GM18498 (cell line): ENCODE measurements at regions not wholly inside any gene's neighbourhood (a gene's known extent, or its start where the extent isn't known, plus 50 kb on each side); places are given as distances from the start of the nearest gene placed in this dataset.
"Not testable (repeated sequence)": the region's sequence is repeated elsewhere in the genome, so short reads cannot be mapped to it uniquely, and the experiment has no call there.

ENCODE experiments used
- ATAC-seq: cut with Tn5 transposase; IDR thresholded peaks from one replicate; pipeline ENCODE4 v1.9.1; 2021; ENCODE audit warnings: mild to moderate bottlenecking, moderate library complexity; ENCODE audit not compliant: unreplicated experiment

- ATAC-seq, result no peak
These were observed 644.3 kb downstream of the NR2F2 start for GRCh38 chr15:96974761-96975160.

DNA sequence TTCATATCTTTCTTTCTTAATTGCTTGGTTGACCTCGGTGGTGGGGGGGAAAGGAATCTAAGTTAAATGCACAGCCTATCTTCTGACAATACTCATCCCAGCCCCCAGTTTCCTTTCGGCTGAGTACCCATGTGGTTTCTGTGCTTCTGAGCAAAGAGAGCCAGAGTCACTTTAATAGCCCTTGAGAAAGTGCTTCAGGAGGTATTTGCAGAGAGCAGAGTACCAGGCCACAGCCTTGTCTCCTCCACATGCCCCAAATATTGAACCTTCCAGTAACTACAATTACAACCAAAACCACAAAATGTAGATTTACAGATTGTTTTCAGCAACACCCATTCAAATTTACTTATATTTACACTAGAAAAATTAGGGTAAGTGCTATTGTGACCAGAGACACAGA is 647.4 kb downstream of the NR2F2 start:
- no peak for ATAC-seq

DNA sequence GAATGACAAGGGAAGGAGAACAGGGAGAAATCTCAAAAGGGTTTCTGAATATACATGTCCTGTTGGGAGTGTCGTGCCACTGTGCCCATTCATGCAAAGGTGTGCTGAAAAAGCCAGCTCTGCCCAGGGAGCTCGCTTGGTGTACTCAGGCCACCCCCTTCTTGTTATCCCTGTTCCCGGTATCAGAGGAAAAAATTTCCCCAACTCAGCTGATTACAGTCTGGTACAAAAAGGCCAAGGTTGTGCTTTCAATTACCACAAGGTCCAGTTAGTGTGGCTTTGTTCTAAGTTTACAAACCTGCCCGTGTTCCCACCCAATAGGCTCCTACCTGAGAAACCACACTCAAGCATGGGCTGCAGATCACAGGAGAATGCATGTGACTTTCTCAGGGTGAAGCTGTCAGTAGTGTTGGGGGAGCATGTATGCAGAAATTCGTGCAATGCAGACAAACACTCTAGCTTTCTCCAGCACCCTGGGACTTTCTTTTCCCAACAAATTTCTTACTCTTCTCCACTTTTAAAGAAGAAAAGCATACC is 648.5 kb downstream of the NR2F2 start:
- ATAC-seq, result no peak

DNA sequence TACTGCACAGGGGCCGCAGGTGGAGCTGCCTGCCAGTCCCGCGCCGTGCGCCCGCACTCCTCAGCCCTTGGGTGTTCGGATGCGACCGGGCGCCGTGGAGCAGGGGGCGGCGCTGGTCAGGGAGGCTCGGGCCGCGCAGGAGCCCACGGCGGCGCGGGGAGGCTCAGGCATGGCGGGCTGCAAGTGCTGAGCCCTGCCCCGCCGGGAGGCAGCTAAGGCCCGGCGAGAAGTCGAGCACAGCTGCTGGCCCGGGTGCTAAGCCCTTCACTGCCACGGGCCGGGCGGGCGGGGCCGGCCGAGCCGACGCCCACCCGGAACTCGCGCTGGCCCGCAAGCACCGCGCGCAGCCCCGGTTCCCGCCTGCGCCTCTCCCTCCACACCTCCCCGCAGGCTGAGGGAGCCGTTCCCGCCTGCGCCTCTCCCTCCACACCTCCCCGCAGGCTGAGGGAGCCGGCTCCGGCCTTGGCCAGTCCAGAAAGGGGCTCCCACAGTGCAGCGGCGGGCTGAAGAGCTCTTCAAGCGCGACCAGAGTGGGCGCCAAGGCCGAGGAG is 653.7 kb downstream of the NR2F2 start:
- not testable (repeated sequence) for ATAC-seq

DNA sequence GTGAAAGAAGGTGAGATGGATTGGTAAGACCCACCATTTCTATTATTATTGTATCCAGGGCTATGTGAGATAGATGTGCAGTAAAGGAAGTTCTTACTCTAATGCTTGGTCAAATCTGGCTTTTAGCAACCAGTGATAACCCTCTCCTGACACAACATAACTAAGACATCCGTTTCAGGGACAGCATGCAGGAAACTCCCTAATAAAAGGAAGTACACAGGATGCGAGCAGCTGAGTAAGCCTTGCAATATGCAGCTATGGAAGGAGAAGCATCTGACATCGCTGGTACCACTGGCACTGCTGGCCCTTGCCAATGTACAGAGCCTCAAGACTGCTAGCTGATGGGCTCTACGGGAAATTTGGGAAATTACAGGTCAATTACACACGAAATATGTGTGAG is 662.3 kb downstream of the NR2F2 start:
- ATAC-seq, result no peak

DNA sequence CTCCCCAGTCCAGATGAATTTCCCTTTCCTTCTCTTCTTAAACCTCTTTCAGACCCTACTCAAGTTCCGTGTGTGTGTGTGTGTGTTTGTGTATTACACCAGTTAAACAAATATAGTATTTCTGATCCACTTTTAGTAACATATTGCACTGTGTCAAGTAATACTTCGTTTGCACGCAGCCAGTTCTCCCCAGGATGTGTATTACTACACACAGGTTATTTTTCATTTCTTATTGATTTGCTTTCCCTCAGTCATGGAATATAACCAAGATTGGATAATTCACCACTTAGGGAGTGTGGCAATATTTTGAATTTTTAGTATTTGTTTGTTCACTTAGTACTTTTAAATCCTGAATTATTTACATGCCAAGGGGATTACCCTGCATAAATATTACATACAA is 667.0 kb downstream of the NR2F2 start:
- ATAC-seq, result no peak

GRCh38 chr15:97009031-97009431 is 678.5 kb downstream of the NR2F2 start:
- ATAC-seq, result no peak

DNA sequence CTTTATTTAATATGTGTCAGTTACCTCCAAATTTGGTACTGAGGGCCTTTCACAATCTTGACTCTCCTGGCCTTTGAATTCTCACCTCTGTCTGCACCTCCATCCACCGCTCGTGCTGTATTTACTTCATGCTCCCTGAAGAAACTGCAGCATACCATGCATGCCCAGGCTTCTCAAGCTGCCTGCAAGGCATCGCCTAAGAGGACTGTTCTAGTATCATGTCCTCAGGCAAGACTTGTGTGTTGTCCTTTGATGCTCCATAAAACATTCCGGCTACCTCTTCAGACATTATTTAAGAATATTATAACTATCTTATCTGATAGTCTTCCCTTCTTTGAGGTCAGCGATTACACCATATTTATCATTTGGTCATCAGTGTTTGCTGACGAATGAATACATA is 682.5 kb downstream of the NR2F2 start:
- no peak for ATAC-seq

GRCh38 chr15:97013491-97013890 is 683.0 kb downstream of the NR2F2 start:
- ATAC-seq, result no peak

GRCh38 chr15:97014001-97014400 is 683.5 kb downstream of the NR2F2 start:
- no peak for ATAC-seq

- ATAC-seq, result no peak
These were observed 693.0 kb downstream of the NR2F2 start for GRCh38 chr15:97023488-97023844.

- ATAC-seq, result no peak
These were observed 696.3 kb downstream of the NR2F2 start for GRCh38 chr15:97026781-97027180.

- no peak for ATAC-seq
These were observed 697.3 kb downstream of the NR2F2 start for GRCh38 chr15:97027772-97028171.

GRCh38 chr15:97030251-97030650 is 699.8 kb downstream of the NR2F2 start:
- ATAC-seq, result no peak

- ATAC-seq, result no peak
These were observed 705.8 kb downstream of the NR2F2 start for GRCh38 chr15:97036301-97036700.

DNA sequence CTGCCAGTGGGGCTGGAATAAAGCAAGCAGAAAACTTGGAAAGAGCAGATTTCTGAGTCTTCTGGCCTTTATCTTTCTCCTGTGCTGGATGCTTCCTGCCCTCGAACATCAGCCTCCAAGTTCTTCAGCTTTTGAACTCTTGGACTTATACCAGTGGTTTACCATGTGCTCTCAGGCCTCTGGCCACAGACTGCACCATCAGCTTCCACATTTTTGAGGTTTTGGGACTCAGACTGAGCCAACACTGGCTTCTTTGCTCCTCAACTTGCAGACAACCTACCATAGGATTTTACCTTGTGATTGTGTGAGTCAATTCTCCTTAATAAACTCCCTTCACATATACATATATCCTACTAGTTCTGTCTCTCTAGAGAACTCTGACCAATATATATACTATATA is 706.6 kb downstream of the NR2F2 start:
- ATAC-seq, result no peak

GRCh38 chr15:97045666-97046421 is 715.3 kb downstream of the NR2F2 start:
- no peak for ATAC-seq

DNA sequence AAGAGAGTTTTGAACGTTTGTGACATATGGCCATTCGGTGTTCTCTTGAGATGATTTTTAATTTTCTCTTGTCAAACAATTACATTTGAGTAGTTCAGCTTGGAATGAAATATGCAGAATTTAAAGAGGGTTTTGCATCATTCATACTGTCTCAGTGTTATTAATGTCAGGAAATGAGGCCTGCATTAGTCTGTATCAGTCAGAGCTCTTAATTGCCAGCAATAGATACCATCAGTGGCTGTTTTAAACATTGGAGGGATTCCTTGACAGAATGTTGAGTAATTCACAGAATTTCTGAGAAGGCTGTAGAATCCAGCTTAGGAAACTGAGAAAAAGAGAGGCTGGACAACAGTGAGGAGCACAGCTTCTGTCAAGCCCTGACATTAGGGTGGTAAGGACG is 722.0 kb downstream of the NR2F2 start:
- no peak for ATAC-seq

GRCh38 chr15:97053635-97054034 is 723.1 kb downstream of the NR2F2 start:
- no peak for ATAC-seq

DNA sequence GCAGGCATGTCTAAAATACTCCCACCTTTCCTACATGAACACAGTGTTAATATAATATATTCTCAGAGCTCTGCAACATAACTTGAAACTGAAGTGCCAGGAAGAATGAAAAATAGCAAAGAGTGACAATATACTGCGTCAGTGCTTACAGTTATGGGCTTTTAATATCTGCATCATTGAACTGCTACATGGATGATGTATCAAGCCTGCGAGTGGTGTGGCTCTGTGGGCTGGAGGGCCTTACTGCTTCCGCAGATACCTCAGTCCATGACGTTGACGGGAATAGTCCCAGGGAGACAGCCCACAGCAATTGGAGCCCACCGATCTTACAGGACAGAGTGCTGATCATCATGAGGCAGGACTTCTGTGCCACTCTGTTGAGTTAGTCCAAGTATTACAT is 727.0 kb downstream of the NR2F2 start:
- ATAC-seq, result no peak

GRCh38 chr15:97059281-97059680 is 728.8 kb downstream of the NR2F2 start:
- no peak for ATAC-seq

DNA sequence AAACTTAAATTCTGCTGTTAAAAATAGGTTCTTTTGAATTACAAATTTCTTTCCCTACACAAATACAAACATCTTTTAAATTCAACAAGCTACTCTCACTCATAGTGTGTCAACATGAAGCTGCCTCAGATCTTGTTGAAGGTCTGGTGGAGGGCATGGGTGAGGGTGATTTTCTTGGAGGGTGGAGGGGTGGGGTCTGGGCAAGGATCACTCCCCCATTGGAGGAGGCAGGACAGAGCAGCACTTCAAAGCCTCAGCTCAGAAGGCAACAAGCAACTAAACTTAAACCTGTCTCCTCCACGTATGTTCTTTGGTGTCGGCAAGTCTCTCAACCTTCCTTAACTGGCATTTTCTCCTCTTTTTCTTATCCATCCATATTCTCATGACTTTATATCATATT is 730.9 kb downstream of the NR2F2 start:
- ATAC-seq, result no peak

DNA sequence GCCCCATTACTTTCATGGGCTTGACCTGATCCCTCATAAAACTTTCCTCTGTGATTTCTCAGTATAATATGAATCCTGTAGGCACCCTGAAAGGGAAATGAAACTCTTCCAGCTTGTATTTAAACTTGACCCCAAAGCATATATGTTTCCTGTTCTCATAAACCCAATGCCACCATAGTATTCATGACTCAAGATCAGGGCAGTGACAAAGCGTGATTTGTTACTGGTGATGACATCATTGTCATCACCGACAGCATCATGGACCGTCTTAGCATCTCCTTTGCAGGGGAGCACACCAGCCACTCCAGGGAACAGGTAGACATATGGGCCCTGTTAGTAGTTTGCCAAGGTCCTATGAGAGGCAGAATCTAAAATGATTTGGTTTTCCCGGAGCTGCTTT is 741.2 kb downstream of the NR2F2 start:
- ATAC-seq, result no peak
